Colonic mucosa (tissue), 4 donors: ENCODE measurements at regions not wholly inside any gene's neighbourhood (a gene's known extent, or its start where the extent isn't known, plus 50 kb on each side); places are given as distances from the start of the nearest gene placed in this dataset.

Experiments
- DNase-seq: peaks from one replicate; pipeline ENCODE4 v3.0.0-alpha.2; 2020
- H3K27ac ChIP-seq: fragments of 200-600 bp; one replicate; pipeline ENCODE4 v1.8.0; 2021
- H3K27me3 ChIP-seq: fragments of 200-600 bp; one replicate; pipeline ENCODE4 v1.8.0; 2021
- H3K36me3 ChIP-seq: fragments of 200-600 bp; one replicate; pipeline ENCODE4 v1.8.0; 2021
- H3K4me1 ChIP-seq: fragments of 200-600 bp; one replicate; pipeline ENCODE4 v1.8.0; 2021; ENCODE audit warnings: mild to moderate bottlenecking
- H3K4me3 ChIP-seq: fragments of 200-600 bp; one replicate; pipeline ENCODE4 v1.8.0; 2021
- H3K9ac ChIP-seq, 2 donors: one replicate each; pipeline ENCODE4 v1.7.0; 2013; ENCODE audit warnings: control low read depth in 2 of 2, low read depth in 2 of 2, low read length in 2 of 2
- H3K9me3 ChIP-seq: fragments of 200-600 bp; one replicate; pipeline ENCODE4 v1.8.0; 2021
- intact Hi-C: fragments of 100-400 bp; cut with DNase I; formaldehyde crosslinking; loops from one replicate; pipeline ENCODE4 v1.14.1; 2022
- TF ChIP-seq, protein P1 (sequence below): fragments of 200-600 bp; IDR thresholded peaks from one replicate; pipeline ENCODE4 v1.8.0; 2022; ENCODE audit warnings: antibody characterized with exemption, mild to moderate bottlenecking
- donor health status: healthy.
- donor health status: DM: no; HTN: no; CAD: no.
- donor health status: DM: no; HTN: no; CAD: no.

- no peak for DNase-seq
- TF ChIP-seq, protein P1, sequence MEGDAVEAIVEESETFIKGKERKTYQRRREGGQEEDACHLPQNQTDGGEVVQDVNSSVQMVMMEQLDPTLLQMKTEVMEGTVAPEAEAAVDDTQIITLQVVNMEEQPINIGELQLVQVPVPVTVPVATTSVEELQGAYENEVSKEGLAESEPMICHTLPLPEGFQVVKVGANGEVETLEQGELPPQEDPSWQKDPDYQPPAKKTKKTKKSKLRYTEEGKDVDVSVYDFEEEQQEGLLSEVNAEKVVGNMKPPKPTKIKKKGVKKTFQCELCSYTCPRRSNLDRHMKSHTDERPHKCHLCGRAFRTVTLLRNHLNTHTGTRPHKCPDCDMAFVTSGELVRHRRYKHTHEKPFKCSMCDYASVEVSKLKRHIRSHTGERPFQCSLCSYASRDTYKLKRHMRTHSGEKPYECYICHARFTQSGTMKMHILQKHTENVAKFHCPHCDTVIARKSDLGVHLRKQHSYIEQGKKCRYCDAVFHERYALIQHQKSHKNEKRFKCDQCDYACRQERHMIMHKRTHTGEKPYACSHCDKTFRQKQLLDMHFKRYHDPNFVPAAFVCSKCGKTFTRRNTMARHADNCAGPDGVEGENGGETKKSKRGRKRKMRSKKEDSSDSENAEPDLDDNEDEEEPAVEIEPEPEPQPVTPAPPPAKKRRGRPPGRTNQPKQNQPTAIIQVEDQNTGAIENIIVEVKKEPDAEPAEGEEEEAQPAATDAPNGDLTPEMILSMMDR: no peak
- no peaks in the 10 kb centered on the region for H3K36me3 ChIP-seq
- H3K4me3 ChIP-seq: no peak overlapping the region
- no peak overlapping the region for H3K9ac ChIP-seq
- intact Hi-C loops: no loop called here
- no peaks in the 10 kb centered on the region for H3K4me1 ChIP-seq
- H3K9me3 ChIP-seq: no peaks in the 10 kb centered on the region
- H3K27me3 ChIP-seq: no peaks in the 10 kb centered on the region
- H3K27ac ChIP-seq: no peak overlapping the region
Measured at GRCh38 chr6:43940393-43941087, 170.5 kb downstream of the VEGFA start.

GRCh38 chr6:43940071-43940392 is 170.0 kb downstream of the VEGFA start:
- no peaks in the 10 kb centered on the region for H3K27me3 ChIP-seq
- no peak for DNase-seq
- H3K9ac ChIP-seq: no peak overlapping the region
- no peaks in the 10 kb centered on the region for H3K36me3 ChIP-seq
- intact Hi-C loops: no loop called here
- TF ChIP-seq, protein P1: no peak
- H3K27ac ChIP-seq: no peak overlapping the region
- H3K4me1 ChIP-seq: no peaks in the 10 kb centered on the region
- no peak overlapping the region for H3K4me3 ChIP-seq
- H3K9me3 ChIP-seq: no peaks in the 10 kb centered on the region

DNA sequence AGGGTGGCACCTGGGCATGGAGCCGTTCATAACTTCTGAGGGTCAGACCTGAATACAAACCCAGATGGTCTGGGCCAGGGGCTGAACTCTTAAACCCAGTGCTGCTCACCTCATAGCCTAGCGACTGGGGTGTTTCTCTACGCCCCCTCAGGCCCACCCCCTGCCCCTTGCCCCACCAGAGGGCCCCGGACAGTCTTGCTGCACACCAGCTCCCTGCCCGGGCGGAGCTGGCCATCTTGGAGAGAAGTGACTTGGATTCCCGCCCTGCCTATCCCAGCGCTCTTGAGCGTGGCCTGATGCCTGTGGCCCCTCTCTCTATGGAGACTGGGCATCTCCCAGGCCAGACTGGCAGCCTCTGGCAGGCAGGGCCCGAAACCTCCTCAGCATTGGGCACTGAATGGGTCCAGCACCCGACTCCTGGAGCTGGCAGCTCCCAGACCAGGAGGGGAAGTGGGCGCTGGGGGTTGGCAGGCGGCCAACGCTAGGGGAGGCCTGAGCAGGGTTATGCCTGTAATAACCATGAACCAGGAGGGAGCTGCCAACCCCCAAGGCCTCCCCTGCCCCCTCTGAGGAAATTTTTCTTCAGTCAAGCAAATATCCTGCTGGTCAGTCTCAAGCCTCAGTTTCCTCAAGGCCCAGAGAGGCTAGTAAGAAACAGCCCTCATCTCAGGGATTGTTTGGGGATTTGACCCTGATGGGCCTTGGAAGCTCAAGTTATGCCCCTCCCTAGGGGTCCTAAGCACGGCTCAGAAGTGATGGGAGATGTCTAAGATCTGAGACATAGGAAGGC is 169.5 kb downstream of the VEGFA start:
- no peak for DNase-seq
- intact Hi-C loops: loop anchor here (10.0 kb wide), 1 partner anchor 275 kb away; no protein-coding TSS in a partner anchor

DNA sequence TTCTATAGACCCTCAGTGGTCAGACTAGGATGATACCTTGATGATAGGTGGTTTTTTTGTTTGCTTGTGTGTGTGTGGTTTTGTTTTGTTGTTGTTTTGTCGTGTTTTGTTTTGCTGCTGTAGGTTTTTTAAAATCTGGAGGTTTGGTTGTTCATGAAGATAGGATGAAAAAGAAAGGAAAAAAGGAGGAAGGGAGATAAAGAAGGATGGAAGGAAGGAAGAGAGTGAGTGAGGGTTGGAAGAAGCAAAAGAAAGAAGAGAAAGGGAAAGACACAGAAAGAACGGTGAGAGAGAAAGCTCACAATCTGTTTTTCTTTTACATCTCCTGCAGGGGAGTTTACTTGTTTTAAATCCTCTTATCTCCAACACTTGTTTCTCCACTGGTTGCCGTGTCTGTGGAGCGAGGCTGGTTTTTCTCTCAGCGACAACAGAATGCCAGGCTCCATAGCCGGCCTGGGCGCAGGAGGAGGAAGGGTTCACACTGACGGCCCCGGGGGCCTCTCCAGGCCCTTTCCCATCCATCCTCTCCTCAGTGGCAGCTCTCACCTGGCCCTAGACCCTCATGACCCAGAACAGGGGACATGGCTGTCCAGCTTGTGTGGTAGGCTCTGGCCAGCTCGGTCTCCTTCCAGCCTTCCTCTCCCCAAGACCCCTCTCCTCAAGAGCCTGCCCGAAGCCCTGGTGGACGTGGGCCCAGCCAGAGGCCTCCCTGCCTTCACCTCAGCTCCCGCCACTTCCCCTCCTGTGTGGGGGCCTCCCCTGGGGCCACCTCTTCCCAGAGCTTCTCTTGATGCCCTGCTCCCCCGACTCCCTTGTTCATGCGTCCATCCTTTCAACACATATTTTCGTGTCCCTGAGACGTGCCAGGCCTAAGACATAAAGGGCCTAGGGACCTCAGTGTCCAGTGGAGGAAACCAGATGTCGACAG is 168.4 kb downstream of the VEGFA start:
- TF ChIP-seq, protein P1: no peak
- Histone ChIP-seq H3K9me3 (no peaks in the 10 kb centered on the region), H3K4me1 (no peaks in the 10 kb centered on the region), H3K36me3 (no peaks in the 10 kb centered on the region), H3K27ac (no peak overlapping the region), H3K27me3 (no peaks in the 10 kb centered on the region), H3K4me3 (no peak overlapping the region), H3K9ac (no peak overlapping the region)
- DNase-seq: no peak
- intact Hi-C loops: loop anchor here (10.0 kb wide), 1 partner anchor 274 kb away; no protein-coding TSS in a partner anchor

More for the DNA sequence above, 169.5 kb downstream of the VEGFA start:
- no peaks in the 10 kb centered on the region for H3K36me3 ChIP-seq
- no peak overlapping the region for H3K27ac ChIP-seq
- no peak overlapping the region for H3K9ac ChIP-seq
- no peaks in the 10 kb centered on the region for H3K27me3 ChIP-seq
- TF ChIP-seq, protein P1: no peak
- H3K9me3 ChIP-seq: no peaks in the 10 kb centered on the region
- H3K4me1 ChIP-seq: no peaks in the 10 kb centered on the region
- H3K4me3 ChIP-seq: no peak overlapping the region
